GM12878 (cell line): ENCODE measurements at regions not wholly inside any gene's neighbourhood (a gene's known extent, or its start where the extent isn't known, plus 50 kb on each side); places are given as distances from the start of the nearest gene placed in this dataset.
A peak's percentile ranks its signal among the peaks of the same experiment; 100 is the strongest.

Experiments used
- ASH2L ChIP-seq: fragments of 300-600, 200-600 bp; sonication (generic); IDR thresholded peaks from 2 replicates; pipeline ENCODE4 v1.6.1; 2017; ENCODE audit warnings: low read depth, mild to moderate bottlenecking, borderline replicate concordance
- FOXM1 ChIP-seq: IDR thresholded peaks from 2 replicates; pipeline ENCODE4 v1.6.1; 2012; ENCODE audit warnings: low read depth, mild to moderate bottlenecking, inconsistent platforms, low read length, moderate library complexity
- HDAC6 ChIP-seq: fragments of 200-600 bp; sonication (generic); IDR thresholded peaks from one replicate; pipeline ENCODE4 v1.8.0; 2017; ENCODE audit warnings: antibody characterized with exemption; ENCODE audit not compliant: unreplicated experiment
- MTA3 ChIP-seq: IDR thresholded peaks from 2 replicates; pipeline ENCODE4 v1.6.1; 2012; ENCODE audit warnings: low read length, inconsistent platforms, borderline replicate concordance
- SMAD1 ChIP-seq: fragments of 450-650 bp; IDR thresholded peaks from 2 replicates; pipeline ENCODE4 v1.6.1; 2018; ENCODE audit warnings: mild to moderate bottlenecking, low read depth; ENCODE audit not compliant: partially characterized antibody
- SUZ12 ChIP-seq: fragments of 200-600 bp; sonication (generic); IDR thresholded peaks from one replicate; pipeline ENCODE4 v1.6.1; 2018; ENCODE audit warnings: antibody characterized with exemption, mild to moderate bottlenecking; ENCODE audit not compliant: unreplicated experiment
- ZNF207 ChIP-seq: fragments of 450-650 bp; IDR thresholded peaks from 2 replicates; pipeline ENCODE4 v1.6.1; 2014; ENCODE audit warnings: antibody characterized with exemption, mild to moderate bottlenecking, borderline replicate concordance
- ZNF622 ChIP-seq: fragments of 450-650 bp; IDR thresholded peaks from 2 replicates; pipeline ENCODE4 v1.6.1; 2017; ENCODE audit warnings: mild to moderate bottlenecking, inconsistent platforms
- TF ChIP-seq, protein P1 (sequence below): fragments of 450-650 bp; IDR thresholded peaks from 2 replicates; pipeline ENCODE4 v1.6.1; 2017; ENCODE audit warnings: antibody characterized with exemption, mild to moderate bottlenecking, moderate library complexity
- TF ChIP-seq, protein P2 (sequence below): IDR thresholded peaks from 2 replicates; pipeline ENCODE4 v1.6.1; 2011; ENCODE audit warnings: low read depth, mild to moderate bottlenecking, low read length, moderate library complexity, borderline replicate concordance; ENCODE audit errors: extremely low read depth
- TF ChIP-seq, protein P3 (sequence below): IDR thresholded peaks from 2 replicates; pipeline ENCODE4 v1.6.1; 2012; ENCODE audit warnings: low read depth, low read length, improper control_type of control experiment
- TF ChIP-seq, protein P4 (sequence below): fragments of 450-650 bp; IDR thresholded peaks from 2 replicates; pipeline ENCODE4 v1.6.1; 2016; ENCODE audit warnings: mild to moderate bottlenecking, moderate library complexity, borderline replicate concordance
- TF ChIP-seq, protein P5 (sequence below): fragments of 450-650 bp; formaldehyde crosslinking; IDR thresholded peaks from 2 replicates; pipeline ENCODE4 v1.4.0; 2022; ENCODE audit warnings: mild to moderate bottlenecking, moderate library complexity
- TF ChIP-seq, protein P6 (sequence below): fragments of 450-650 bp; IDR thresholded peaks from 2 replicates; pipeline ENCODE4 v1.6.1; 2014; ENCODE audit warnings: mild to moderate bottlenecking

DNA sequence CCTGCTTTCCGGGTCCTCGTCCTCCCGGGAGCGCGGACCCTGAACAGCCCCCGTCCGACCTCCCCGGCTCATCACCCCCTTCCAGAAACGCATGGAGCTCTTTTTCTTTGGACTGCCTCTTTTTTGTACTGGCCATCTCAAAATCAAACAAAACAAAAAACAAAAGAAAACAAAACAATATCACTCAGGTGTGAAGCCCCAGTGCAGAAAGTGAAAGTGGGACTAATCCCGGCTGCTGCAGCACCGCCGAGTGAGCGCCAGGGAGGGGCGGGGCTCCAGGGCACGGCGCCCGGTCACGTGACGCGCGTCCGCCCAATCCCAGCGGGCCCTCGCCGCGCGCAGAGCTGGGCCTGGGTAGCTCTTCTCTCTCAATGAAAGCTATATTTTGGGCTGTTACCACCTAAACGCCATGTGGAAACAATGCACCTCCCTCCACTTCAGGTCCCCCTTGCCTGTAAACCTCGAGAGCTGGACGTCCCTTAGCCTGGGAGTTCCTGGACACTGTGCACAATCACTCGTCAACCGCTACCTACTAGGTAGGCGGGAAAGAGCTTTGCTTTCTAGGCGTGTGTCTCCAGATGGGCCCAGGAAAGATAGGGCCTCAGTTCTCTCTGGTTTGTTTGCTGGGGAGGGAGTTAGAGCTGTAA lies 93.7 kb upstream of the PRDM1 start (continued):
- TF ChIP-seq, protein P1, sequence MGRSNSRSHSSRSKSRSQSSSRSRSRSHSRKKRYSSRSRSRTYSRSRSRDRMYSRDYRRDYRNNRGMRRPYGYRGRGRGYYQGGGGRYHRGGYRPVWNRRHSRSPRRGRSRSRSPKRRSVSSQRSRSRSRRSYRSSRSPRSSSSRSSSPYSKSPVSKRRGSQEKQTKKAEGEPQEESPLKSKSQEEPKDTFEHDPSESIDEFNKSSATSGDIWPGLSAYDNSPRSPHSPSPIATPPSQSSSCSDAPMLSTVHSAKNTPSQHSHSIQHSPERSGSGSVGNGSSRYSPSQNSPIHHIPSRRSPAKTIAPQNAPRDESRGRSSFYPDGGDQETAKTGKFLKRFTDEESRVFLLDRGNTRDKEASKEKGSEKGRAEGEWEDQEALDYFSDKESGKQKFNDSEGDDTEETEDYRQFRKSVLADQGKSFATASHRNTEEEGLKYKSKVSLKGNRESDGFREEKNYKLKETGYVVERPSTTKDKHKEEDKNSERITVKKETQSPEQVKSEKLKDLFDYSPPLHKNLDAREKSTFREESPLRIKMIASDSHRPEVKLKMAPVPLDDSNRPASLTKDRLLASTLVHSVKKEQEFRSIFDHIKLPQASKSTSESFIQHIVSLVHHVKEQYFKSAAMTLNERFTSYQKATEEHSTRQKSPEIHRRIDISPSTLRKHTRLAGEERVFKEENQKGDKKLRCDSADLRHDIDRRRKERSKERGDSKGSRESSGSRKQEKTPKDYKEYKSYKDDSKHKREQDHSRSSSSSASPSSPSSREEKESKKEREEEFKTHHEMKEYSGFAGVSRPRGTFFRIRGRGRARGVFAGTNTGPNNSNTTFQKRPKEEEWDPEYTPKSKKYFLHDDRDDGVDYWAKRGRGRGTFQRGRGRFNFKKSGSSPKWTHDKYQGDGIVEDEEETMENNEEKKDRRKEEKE = no peak
- TF ChIP-seq HDAC6 (no peak), ASH2L (peak; percentile 94; the same call in 1 of the 2 replicates), MTA3 (no peak), FOXM1 (no peak), SUZ12 (no peak), ZNF622 (no peak), ZNF207 (peak; percentile 37; the same call in 1 of the 2 replicates), SMAD1 (no peak)
- TF ChIP-seq, protein P2, sequence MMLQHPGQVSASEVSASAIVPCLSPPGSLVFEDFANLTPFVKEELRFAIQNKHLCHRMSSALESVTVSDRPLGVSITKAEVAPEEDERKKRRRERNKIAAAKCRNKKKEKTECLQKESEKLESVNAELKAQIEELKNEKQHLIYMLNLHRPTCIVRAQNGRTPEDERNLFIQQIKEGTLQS = peak; percentile 80; the same call in 1 of the 2 replicates
- TF ChIP-seq, protein P3, sequence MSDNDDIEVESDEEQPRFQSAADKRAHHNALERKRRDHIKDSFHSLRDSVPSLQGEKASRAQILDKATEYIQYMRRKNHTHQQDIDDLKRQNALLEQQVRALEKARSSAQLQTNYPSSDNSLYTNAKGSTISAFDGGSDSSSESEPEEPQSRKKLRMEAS = peak; percentile 91
- TF ChIP-seq, protein P4, sequence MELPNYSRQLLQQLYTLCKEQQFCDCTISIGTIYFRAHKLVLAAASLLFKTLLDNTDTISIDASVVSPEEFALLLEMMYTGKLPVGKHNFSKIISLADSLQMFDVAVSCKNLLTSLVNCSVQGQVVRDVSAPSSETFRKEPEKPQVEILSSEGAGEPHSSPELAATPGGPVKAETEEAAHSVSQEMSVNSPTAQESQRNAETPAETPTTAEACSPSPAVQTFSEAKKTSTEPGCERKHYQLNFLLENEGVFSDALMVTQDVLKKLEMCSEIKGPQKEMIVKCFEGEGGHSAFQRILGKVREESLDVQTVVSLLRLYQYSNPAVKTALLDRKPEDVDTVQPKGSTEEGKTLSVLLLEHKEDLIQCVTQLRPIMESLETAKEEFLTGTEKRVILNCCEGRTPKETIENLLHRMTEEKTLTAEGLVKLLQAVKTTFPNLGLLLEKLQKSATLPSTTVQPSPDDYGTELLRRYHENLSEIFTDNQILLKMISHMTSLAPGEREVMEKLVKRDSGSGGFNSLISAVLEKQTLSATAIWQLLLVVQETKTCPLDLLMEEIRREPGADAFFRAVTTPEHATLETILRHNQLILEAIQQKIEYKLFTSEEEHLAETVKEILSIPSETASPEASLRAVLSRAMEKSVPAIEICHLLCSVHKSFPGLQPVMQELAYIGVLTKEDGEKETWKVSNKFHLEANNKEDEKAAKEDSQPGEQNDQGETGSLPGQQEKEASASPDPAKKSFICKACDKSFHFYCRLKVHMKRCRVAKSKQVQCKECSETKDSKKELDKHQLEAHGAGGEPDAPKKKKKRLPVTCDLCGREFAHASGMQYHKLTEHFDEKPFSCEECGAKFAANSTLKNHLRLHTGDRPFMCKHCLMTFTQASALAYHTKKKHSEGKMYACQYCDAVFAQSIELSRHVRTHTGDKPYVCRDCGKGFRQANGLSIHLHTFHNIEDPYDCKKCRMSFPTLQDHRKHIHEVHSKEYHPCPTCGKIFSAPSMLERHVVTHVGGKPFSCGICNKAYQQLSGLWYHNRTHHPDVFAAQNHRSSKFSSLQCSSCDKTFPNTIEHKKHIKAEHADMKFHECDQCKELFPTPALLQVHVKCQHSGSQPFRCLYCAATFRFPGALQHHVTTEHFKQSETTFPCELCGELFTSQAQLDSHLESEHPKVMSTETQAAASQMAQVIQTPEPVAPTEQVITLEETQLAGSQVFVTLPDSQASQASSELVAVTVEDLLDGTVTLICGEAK = peak; percentile 38; the same call in 1 of the 2 replicates
- TF ChIP-seq, protein P5, sequence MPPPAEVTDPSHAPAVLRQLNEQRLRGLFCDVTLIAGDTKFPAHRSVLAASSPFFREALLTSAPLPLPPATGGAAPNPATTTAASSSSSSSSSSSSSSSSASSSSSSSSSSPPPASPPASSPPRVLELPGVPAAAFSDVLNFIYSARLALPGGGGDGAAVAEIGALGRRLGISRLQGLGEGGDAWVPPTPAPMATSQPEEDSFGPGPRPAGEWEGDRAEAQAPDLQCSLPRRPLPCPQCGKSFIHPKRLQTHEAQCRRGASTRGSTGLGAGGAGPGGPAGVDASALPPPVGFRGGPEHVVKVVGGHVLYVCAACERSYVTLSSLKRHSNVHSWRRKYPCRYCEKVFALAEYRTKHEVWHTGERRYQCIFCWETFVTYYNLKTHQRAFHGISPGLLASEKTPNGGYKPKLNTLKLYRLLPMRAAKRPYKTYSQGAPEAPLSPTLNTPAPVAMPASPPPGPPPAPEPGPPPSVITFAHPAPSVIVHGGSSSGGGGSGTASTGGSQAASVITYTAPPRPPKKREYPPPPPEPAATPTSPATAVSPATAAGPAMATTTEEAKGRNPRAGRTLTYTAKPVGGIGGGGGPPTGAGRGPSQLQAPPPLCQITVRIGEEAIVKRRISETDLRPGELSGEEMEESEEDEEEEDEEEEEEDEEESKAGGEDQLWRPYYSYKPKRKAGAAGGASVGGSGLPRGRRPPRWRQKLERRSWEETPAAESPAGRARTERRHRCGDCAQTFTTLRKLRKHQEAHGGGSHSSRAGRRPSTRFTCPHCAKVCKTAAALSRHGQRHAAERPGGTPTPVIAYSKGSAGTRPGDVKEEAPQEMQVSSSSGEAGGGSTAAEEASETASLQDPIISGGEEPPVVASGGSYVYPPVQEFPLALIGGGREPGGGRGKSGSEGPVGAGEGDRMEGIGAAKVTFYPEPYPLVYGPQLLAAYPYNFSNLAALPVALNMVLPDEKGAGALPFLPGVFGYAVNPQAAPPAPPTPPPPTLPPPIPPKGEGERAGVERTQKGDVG (CRISPR knock-in tag) = peak; percentile 84
- TF ChIP-seq, protein P6, sequence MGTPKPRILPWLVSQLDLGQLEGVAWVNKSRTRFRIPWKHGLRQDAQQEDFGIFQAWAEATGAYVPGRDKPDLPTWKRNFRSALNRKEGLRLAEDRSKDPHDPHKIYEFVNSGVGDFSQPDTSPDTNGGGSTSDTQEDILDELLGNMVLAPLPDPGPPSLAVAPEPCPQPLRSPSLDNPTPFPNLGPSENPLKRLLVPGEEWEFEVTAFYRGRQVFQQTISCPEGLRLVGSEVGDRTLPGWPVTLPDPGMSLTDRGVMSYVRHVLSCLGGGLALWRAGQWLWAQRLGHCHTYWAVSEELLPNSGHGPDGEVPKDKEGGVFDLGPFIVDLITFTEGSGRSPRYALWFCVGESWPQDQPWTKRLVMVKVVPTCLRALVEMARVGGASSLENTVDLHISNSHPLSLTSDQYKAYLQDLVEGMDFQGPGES = 0 out of 2 replicates have a peak, but pooled peaks have one; percentile 11
